Cardiac fibroblast (primary cell): ENCODE measurements at regions not wholly inside any gene's neighbourhood (a gene's known extent, or its start where the extent isn't known, plus 50 kb on each side); places are given as distances from the start of the nearest gene placed in this dataset.

Experiments used
- DNase-seq, 2 donors: peaks; one replicate each; pipeline versions ENCODE4 v3.0.0 to v3.0.0-alpha.2; 2010; ENCODE audit warnings: low read depth in 2 of 2
- H3K4me3 ChIP-seq, 2 donors: replicated peaks in 1 of 2; 1 replicate in 1 of 2; 2 replicates in 1 of 2; pipeline ENCODE4 v1.5.1; 2011; ENCODE audit warnings: low read depth in 2 of 2, low read length in 2 of 2, mild to moderate bottlenecking in 2 of 2, moderate library complexity in 1 of 2
- CTCF ChIP-seq: IDR thresholded peaks from one replicate; pipeline ENCODE4 v1.5.1; 2011; ENCODE audit warnings: low read depth, mild to moderate bottlenecking, low read length, inconsistent platforms

- no peak for TF ChIP-seq CTCF
- DNase-seq = no peak
- no peak overlapping the region for H3K4me3 ChIP-seq
Measured at GRCh38 chr4:170231377-170231776, 141.6 kb upstream of the AADAT start.

GRCh38 chr4:170230242-170230641 lies 140.5 kb upstream of the AADAT start:
- TF ChIP-seq CTCF = no peak
- H3K4me3 ChIP-seq = no peak overlapping the region
- DNase-seq = no peak

- no peak overlapping the region for H3K4me3 ChIP-seq
- DNase-seq = no peak
- no peak for TF ChIP-seq CTCF
Measured at GRCh38 chr4:170229006-170229405, 139.2 kb upstream of the AADAT start.

GRCh38 chr4:170227928-170228327 lies 138.2 kb upstream of the AADAT start:
- no peak overlapping the region for H3K4me3 ChIP-seq
- no peak for TF ChIP-seq CTCF
- DNase-seq = no peak

- no peak for TF ChIP-seq CTCF
- no peak for DNase-seq
- no peak overlapping the region for H3K4me3 ChIP-seq
Measured at GRCh38 chr4:170226288-170226687, 136.5 kb upstream of the AADAT start.

GRCh38 chr4:170214731-170215130 lies 125.0 kb upstream of the AADAT start:
- no peak for TF ChIP-seq CTCF
- DNase-seq = no peak
- no peak overlapping the region for H3K4me3 ChIP-seq

GRCh38 chr4:170214101-170214500 lies 124.3 kb upstream of the AADAT start:
- H3K4me3 ChIP-seq = no peak overlapping the region
- TF ChIP-seq CTCF = no peak
- no peak for DNase-seq
